ENCODE measurements at regions not wholly inside any gene's neighbourhood (a gene's known extent, or its start where the extent isn't known, plus 50 kb on each side); places are given as distances from the start of the nearest gene placed in this dataset.
A peak's percentile ranks its signal among the peaks of the same experiment; 100 is the strongest.
"Not testable (repeated sequence)": the region's sequence is repeated elsewhere in the genome, so short reads cannot be mapped to it uniquely, and the experiment has no call there.

DNA sequence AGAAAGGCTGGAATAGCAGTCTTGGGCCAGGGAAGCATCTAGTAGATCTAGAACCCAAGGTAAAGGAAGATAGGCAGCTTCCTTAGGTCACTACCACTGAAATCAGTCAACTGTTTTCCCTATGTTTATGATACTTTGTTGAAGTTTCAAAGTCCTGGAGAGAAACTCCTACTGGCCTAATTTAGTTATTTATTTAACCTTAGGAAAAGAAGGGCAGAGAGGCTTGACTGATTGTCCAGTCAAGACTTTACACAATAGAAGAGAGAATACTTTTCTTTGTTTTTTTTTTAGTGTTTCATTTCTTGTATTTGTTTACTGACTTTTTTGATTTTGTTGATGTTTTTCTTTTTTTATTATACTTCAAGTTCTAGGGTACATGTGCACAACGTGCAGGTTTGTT is 138.9 kb upstream of the PHYHIPL start:
- no peak for DNase-seq (ENCODE audit: low spot score)

DNA sequence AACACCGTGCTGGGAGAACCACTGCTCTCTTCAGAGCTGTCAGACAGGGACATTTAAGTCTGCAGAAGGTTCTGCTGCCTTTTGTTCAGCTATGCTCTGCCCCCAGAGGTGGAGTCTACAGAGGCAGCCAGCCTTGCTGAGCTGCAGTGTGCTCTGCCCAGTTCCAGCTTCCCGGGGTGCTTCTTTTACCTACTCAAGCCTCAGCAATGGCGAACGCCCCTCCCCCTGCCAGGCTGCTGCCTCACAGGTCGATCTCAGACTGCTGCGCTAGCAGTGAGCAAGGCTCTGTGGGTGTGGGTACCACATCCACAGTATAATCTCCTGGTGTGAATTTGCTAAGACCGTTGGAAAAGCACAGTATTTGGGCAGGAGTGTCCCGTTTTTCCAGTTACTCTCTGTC is 133.1 kb upstream of the PHYHIPL start:
- not testable (repeated sequence) for DNase-seq (ENCODE audit: low spot score)

GRCh38 chr10:59047180-59047579 is 129.3 kb upstream of the PHYHIPL start:
- DNase-seq (ENCODE audit: low spot score): no peak

DNA sequence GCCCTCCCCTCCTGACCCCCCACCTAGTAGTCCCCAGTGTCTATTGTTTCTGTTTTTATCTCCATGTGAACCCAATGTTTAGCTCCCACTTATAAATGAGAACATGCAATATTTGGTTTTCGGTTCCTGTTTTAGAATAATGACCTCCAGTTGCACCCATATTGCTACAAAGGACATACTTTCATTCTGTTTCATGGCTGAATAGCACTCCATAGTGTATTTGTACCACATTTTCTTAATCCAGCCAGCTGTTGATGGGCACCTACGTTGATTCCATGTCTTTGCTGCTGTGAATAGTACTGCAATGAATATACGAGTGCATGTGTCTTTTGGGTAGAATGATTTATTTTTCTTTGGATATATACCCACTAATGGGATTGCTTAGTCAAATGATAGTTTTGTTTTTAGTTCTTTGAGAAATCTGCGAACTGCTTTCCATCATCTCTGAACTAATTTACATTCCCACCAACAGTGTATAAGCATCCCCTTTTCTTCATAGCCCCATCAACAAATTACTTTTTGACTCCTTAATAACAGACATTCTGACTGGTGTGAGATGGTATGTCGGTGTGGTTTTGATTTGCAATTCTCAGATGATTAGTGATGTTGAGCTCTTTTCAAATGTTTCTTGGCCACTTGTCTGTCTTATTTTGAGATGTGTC is 128.4 kb upstream of the PHYHIPL start:
- no peak for DNase-seq (ENCODE audit: low spot score)

- not testable (repeated sequence) for DNase-seq (ENCODE audit: low spot score)
Measured at GRCh38 chr10:59053502-59053901, 122.9 kb upstream of the PHYHIPL start.

GRCh38 chr10:59055045-59055444 is 121.4 kb upstream of the PHYHIPL start:
- no peak for DNase-seq (ENCODE audit: low spot score)

- no peak for DNase-seq (ENCODE audit: low spot score)
Measured at GRCh38 chr10:59057345-59057744, 119.1 kb upstream of the PHYHIPL start.

DNA sequence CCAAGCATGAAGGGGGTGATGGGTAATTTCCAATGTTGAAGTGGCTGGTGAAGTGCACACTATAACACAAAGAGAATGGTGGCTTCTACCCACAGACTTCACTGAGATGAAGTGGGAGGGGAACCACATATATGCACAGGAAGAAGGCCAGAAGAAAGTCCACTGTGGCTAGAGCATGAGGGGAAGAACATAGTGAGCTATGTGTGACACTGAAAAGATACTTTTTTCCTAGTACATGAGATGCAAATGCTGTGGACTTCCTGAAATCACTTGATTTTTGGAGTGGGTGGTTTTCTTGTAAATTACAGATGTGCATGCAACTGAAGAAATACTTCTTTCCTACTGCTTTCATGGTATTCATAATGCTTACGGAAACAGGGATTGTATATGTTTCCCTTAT is 115.6 kb upstream of the PHYHIPL start:
- DNase-seq (ENCODE audit: low spot score): no peak

GRCh38 chr10:59063491-59063890 is 113.0 kb upstream of the PHYHIPL start:
- no peak for DNase-seq (ENCODE audit: low spot score)

DNA sequence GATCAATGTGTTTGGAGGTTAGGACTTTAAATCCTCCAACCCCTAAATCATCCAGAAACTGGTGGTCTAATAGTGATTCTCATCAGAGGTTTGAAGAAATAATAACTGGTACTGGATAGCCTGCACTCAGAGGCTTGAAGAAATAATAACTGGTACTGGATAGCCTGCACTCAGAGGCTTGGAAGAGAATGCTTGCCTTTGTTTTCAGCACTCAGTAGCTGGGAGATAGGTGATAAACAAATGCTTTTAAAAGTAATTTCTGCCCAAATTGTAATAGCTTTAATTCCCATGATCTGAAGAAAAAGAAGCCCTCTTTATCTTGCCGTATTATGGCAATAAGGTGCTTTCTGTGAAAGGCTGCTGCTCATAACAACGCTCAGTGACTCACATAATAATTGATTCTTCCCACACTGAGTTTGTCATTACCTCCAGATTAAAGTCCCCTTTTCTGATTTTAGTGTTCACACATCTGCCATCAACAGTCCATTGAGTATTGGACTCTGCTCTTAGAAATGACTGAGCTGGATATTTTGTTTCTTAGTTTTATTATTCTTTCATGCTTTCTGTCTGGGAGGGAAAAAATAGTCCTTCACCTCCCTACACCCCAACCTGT is 112.3 kb upstream of the PHYHIPL start:
- DNase-seq (ENCODE audit: low spot score): no peak

GRCh38 chr10:59064759-59065539 is 111.5 kb upstream of the PHYHIPL start:
- no peak for DNase-seq (ENCODE audit: low spot score)

- no peak for DNase-seq (ENCODE audit: low spot score)
Measured at GRCh38 chr10:59068581-59069191, 107.8 kb upstream of the PHYHIPL start.

GRCh38 chr10:59072038-59072437 is 104.4 kb upstream of the PHYHIPL start:
- no peak for DNase-seq (ENCODE audit: low spot score)

GRCh38 chr10:59073456-59074053 is 102.9 kb upstream of the PHYHIPL start:
- DNase-seq (ENCODE audit: low spot score): no peak

GRCh38 chr10:59075576-59075975 is 100.9 kb upstream of the PHYHIPL start:
- DNase-seq (ENCODE audit: low spot score): no peak

DNA sequence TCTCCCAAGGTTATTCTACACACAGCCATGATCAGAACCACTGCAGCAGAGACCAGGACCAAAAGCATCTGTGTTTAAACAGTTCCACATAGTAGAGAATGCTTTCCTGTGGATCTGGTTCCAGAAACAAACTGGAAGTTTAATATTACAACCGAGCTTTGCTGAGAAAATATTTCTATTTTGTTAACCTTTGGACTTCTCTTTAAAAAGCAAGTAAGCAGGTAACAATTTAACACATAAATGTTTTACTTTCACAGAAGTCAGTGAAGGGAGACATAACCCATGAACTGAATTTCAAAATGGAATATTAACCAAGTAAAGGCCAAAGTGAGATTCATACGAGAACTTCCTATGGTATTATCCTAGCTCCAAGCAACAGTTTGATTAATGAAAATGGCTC is 98.6 kb upstream of the PHYHIPL start:
- DNase-seq (ENCODE audit: low spot score): no peak

GRCh38 chr10:59078978-59079377 is 97.5 kb upstream of the PHYHIPL start:
- DNase-seq (ENCODE audit: low spot score): peak; percentile 34

- peak; percentile 78 for DNase-seq (ENCODE audit: low spot score)
Measured at GRCh38 chr10:59079386-59080226, 96.8 kb upstream of the PHYHIPL start.

GRCh38 chr10:59082249-59082648 is 94.2 kb upstream of the PHYHIPL start:
- no peak for DNase-seq (ENCODE audit: low spot score)

GRCh38 chr10:59085054-59085453 is 91.4 kb upstream of the PHYHIPL start:
- DNase-seq (ENCODE audit: low spot score): no peak

Measured in H4 (cell line).